ENCODE measurements at regions not wholly inside any gene's neighbourhood (a gene's known extent, or its start where the extent isn't known, plus 50 kb on each side); places are given as distances from the start of the nearest gene placed in this dataset.

DNA sequence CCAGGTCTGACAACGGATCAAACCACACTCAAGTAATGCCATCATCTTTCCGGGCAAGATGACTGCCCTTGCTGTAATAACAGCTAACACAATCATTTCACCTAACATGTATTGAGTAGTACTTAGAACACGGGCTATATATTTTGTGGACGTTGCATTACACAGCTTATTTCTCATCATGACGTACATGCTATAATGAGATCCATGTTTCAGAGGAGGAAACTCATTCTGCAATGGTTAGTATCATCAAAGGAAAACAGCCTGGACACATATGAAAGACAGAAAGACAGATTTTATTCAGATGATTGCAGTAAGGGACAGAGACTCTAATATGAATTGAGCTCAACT lies 446.7 kb downstream of the HS3ST3B1 start:
- CTCF ChIA-PET (ENCODE audit: low intra/inter-chr PET ratio): no interaction called here
- Histone ChIP-seq H3K36me3 (ENCODE audit: control insufficient read depth, insufficient read depth, low read length) (no peaks in the 10 kb centered on the region), H4K20me1 (replicated peaks; ENCODE audit: control insufficient read depth, insufficient read depth, low read length) (no peaks in the 10 kb centered on the region), H3K9me1 (ENCODE audit: control insufficient read depth, insufficient read depth, low read length) (no peaks in the 10 kb centered on the region), H3K9me3 (replicated peaks; ENCODE audit: control insufficient read depth, insufficient read depth, low read depth, low read length) (no peaks in the 10 kb centered on the region), H3K27me3 (ENCODE audit: control insufficient read depth in 2 of 2, insufficient read depth in 2 of 2, low read length in 2 of 2) (no peaks in the 10 kb centered on the region), H3K79me2 (ENCODE audit: control insufficient read depth, insufficient read depth, low read length) (no peaks in the 10 kb centered on the region), H3K4me2 (ENCODE audit: insufficient read depth, low read length) (no peak overlapping the region), H2AFZ (ENCODE audit: low read depth, low read length) (no peak overlapping the region), H3K27ac (ENCODE audit: extremely low read depth, low read depth, low read length) (no peak overlapping the region), H3K4me1 (replicated peaks in 1 of 2; ENCODE audit: control insufficient read depth in 2 of 2, insufficient read depth in 2 of 2, low read length in 2 of 2) (no peaks in the 10 kb centered on the region), H3K9ac (ENCODE audit: insufficient read depth in 1 of 2, low read depth in 2 of 2, low read length in 2 of 2) (no peak overlapping the region), H3K4me3 (no peak overlapping the region)
- 0% methylated on average over 5 of the region's 5 CpGs for WGBS (ENCODE audit: insufficient coverage, low coverage, missing lambda C conversion rate)
- no TSS peak for BruUV-seq (replicated peaks)
- POLR2A ChIA-PET: no interaction called here
- in situ Hi-C loops (cut with MboI) (no loop called here), intact Hi-C loops (cut with micrococcal nuclease) (no loop called here)
- no peak for DNase-seq (ENCODE audit: extremely low read depth in 1 of 4, low spot score in 3 of 4)
- ATAC-seq: no peak
- no peak for FAIRE-seq
- TF ChIP-seq, protein P1, sequence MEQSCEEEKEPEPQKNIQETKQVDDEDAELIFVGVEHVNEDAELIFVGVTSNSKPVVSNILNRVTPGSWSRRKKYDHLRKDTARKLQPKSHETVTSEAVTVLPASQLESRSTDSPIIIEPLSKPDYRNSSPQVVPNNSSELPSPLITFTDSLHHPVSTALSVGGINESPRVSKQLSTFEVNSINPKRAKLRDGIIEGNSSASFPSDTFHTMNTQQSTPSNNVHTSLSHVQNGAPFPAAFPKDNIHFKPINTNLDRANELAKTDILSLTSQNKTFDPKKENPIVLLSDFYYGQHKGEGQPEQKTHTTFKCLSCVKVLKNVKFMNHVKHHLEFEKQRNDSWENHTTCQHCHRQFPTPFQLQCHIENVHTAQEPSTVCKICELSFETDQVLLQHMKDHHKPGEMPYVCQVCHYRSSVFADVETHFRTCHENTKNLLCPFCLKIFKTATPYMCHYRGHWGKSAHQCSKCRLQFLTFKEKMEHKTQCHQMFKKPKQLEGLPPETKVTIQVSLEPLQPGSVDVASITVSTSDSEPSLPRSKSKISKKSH (CRISPR knock-in tag; IDR thresholded peaks at IDR 0.05): no peak
- TF ChIP-seq CEBPB (tag; IDR thresholded peaks at IDR 0.05): no peak
- no peak for TF ChIP-seq ZNF184 (CRISPR knock-in tag; IDR thresholded peaks at IDR 0.05)

DNA sequence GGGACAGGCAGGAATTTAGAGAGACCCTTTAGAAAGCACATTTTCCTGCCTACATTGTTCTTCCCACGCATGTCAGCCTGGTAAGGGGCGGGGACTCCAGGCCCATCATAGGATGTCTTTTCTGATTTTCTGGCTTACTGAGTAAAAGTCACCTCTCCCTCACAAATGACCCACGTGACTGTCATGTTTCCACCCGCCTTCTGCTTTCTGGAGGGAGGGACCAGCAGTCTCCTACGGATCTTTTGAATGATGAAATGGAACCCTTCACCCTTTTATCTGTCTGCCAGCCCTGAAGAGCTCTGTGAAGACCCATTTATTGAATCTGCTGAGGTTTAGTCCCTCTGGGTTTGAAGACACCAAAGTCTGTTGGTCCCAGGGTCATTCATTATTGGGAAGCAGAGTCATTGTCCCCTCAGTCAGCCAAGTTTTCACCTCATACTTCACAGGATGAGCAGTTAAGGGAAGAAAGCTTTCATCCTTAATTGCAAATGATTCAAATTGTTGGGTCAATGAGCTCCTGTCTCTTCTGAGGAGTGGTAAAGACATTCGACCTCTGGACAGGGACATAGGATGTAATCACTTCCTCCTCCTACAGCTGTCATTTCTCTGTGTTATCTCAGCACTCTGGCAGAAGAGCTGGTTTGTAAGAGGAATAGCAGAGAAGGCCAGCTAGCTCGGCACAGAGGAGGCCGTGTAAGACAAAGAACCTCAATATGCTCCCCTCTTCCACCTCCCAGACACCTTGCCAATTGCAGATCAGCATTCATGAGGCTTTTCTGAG lies 446.1 kb downstream of the HS3ST3B1 start:
- intact Hi-C loops (cut with micrococcal nuclease): no loop called here
- no peak overlapping the region for H2AFZ ChIP-seq (ENCODE audit: low read depth, low read length)
- DNase-seq (ENCODE audit: extremely low read depth in 1 of 4, low spot score in 3 of 4) (no peak), FAIRE-seq (no peak), ATAC-seq (no peak)
- no peak overlapping the region for H3K4me3 ChIP-seq
- in situ Hi-C loops (cut with MboI): no loop called here
- TF ChIP-seq, protein P2, sequence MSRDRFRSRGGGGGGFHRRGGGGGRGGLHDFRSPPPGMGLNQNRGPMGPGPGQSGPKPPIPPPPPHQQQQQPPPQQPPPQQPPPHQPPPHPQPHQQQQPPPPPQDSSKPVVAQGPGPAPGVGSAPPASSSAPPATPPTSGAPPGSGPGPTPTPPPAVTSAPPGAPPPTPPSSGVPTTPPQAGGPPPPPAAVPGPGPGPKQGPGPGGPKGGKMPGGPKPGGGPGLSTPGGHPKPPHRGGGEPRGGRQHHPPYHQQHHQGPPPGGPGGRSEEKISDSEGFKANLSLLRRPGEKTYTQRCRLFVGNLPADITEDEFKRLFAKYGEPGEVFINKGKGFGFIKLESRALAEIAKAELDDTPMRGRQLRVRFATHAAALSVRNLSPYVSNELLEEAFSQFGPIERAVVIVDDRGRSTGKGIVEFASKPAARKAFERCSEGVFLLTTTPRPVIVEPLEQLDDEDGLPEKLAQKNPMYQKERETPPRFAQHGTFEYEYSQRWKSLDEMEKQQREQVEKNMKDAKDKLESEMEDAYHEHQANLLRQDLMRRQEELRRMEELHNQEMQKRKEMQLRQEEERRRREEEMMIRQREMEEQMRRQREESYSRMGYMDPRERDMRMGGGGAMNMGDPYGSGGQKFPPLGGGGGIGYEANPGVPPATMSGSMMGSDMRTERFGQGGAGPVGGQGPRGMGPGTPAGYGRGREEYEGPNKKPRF (IDR thresholded peaks at IDR 0.05; ENCODE audit: low read depth, low read length): no peak
- no peak for TF ChIP-seq TCF3 (CRISPR knock-in tag; IDR thresholded peaks at IDR 0.05)
- TF ChIP-seq MCM5 (IDR thresholded peaks at IDR 0.05; ENCODE audit: low read depth): no peak
- no peak for TF ChIP-seq HNRNPL (IDR thresholded peaks at IDR 0.05; ENCODE audit: low read depth, low read length)
- no peak for TF ChIP-seq THRAP3 (IDR thresholded peaks at IDR 0.05; ENCODE audit: borderline replicate concordance)
- TF ChIP-seq ZNF445 (CRISPR knock-in tag; IDR thresholded peaks at IDR 0.05; ENCODE audit: low read depth): no peak
- TF ChIP-seq, protein P3, sequence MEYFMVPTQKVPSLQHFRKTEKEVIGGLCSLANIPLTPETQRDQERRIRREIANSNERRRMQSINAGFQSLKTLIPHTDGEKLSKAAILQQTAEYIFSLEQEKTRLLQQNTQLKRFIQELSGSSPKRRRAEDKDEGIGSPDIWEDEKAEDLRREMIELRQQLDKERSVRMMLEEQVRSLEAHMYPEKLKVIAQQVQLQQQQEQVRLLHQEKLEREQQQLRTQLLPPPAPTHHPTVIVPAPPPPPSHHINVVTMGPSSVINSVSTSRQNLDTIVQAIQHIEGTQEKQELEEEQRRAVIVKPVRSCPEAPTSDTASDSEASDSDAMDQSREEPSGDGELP (CRISPR knock-in tag; IDR thresholded peaks at IDR 0.05; ENCODE audit: borderline replicate concordance): no peak
- no peak for TF ChIP-seq TAL1 (IDR thresholded peaks at IDR 0.05)
- no peaks in the 10 kb centered on the region for H3K79me2 ChIP-seq (ENCODE audit: control insufficient read depth, insufficient read depth, low read length)
- BruUV-seq (replicated peaks): no TSS peak
- ChIA-PET POLR2A (interaction anchor here (0.6 kb wide), 1 partner anchor 1660 kb away, joined by 3 read pairs; no protein-coding TSS in a partner anchor), CTCF (ENCODE audit: low intra/inter-chr PET ratio) (no interaction called here)
- H3K4me2 ChIP-seq (ENCODE audit: insufficient read depth, low read length): no peak overlapping the region
- no peak overlapping the region for H3K27ac ChIP-seq (ENCODE audit: extremely low read depth, low read depth, low read length)
- H4K20me1 ChIP-seq (replicated peaks; ENCODE audit: control insufficient read depth, insufficient read depth, low read length): no peaks in the 10 kb centered on the region
- no peak overlapping the region for H3K9ac ChIP-seq (ENCODE audit: insufficient read depth in 1 of 2, low read depth in 2 of 2, low read length in 2 of 2)
- 0% methylated on average over 8 of the region's 8 CpGs for WGBS (ENCODE audit: insufficient coverage, low coverage, missing lambda C conversion rate)
- H3K4me1 ChIP-seq (replicated peaks in 1 of 2; ENCODE audit: control insufficient read depth in 2 of 2, insufficient read depth in 2 of 2, low read length in 2 of 2): no peaks in the 10 kb centered on the region
- no peaks in the 10 kb centered on the region for H3K27me3 ChIP-seq (ENCODE audit: control insufficient read depth in 2 of 2, insufficient read depth in 2 of 2, low read length in 2 of 2)
- no peaks in the 10 kb centered on the region for H3K36me3 ChIP-seq (ENCODE audit: control insufficient read depth, insufficient read depth, low read length)
- H3K9me1 ChIP-seq (ENCODE audit: control insufficient read depth, insufficient read depth, low read length): no peaks in the 10 kb centered on the region
- H3K9me3 ChIP-seq (replicated peaks; ENCODE audit: control insufficient read depth, insufficient read depth, low read depth, low read length): no peaks in the 10 kb centered on the region
